ENCODE measurements at regions not wholly inside any gene's neighbourhood (a gene's known extent, or its start where the extent isn't known, plus 50 kb on each side); places are given as distances from the start of the nearest gene placed in this dataset.

DNA sequence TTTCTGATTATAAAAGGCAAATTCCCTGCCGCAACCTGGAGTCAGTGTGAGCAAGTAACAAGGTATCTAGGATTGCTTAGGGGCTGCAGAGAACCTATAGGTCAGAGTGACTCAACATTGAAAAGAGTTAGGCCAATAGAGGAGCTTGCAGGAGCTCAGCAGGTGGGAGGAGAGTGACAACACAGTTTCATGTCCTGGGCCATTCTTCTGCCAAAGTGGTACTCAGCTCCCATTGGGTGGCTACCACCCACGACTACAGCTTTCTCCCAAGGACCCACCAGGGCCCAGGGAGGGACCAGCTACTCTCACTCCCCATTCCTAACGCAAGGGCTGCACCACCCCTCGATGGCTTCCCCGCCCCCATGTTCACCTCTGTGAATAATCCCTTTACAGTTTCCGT is 86.7 kb upstream of the SPATA31C2 start:
- DNase-seq: no peak

DNA sequence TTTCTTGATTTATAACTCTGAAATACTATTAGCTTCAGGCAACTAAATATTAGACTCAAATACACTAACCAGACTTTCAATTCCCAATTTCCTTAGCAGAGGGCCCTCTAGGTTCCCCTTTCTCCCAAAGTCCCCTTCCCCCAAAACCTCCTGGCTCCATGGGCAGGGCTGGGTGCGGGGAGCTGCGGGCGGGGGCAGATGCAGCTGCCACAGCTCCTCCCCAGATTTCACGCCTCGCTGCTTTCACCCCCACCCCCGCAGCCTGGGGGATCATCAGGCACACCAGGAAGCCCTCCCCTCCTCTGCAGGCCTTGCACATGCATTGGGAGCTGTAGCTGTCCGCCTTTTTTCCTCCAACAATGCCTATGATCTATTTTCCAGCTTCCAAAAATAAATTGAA is 82.8 kb upstream of the SPATA31C2 start:
- DNase-seq: no peak

DNA sequence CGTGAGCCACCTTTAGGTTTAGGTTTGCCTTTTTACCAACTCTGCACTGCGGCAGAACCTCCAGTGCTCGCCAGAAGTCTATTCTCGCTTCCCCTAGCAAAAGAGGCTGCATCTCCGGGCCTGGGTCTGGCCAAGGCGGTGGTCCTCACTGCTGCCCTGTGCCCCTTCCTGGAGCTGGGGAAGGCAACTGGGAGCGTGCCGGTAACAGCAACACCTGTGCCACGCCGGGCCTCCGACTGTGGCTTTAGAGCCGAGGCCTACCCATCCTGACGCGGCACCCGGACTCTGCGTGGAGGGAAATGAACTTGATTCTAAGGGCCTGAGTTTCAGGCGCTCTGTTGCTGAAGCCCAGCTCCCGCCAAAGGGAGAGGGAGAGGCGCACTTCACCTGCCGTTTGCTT is 82.4 kb upstream of the SPATA31C2 start:
- no peak for DNase-seq

GRCh38 chr9:88219601-88220000 is 81.3 kb upstream of the SPATA31C2 start:
- DNase-seq: no peak

- DNase-seq: no peak
Observed at GRCh38 chr9:88218726-88219125, 80.5 kb upstream of the SPATA31C2 start.

DNA sequence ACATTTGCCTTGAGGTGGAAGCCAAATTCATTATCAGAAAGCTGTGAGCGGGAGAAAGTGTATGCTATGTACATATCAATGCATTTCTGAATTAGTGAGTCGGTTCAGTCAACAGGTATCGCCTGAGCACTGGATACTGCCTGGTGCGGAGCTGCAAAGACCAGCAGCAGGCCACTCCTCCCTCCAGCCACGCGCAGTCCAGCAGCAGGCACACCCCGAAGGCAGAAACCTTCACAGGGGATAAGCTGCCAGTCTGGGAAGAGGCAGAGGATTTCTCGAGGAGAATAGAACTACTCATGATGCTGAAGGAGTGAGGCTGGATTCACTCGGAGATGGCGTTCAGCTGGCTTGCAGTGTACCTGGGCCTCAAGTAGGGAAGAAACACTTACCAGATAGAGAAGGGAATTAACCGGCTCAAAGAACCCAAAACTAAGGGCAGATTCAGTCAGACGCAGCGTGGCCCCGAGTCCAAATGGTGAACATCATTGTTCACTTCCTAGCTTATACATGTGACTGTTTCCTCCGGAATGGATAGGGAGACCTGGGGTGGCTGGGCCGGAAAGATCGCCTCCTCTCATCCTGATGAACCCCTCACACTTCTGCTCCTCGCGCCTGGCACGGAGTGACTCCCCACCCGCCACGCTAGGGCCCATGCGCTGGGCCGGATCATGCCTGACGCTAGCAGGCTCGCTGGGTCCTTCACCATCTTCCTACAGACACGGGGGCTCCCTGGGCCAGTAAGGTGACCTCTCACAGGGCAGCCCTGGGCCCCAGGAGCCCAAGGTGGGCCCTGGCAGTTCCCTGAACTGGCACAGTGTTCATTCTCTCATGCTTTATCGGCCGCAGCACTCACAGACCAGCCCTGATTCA is 78.1 kb upstream of the SPATA31C2 start:
- DNase-seq: no peak

DNA sequence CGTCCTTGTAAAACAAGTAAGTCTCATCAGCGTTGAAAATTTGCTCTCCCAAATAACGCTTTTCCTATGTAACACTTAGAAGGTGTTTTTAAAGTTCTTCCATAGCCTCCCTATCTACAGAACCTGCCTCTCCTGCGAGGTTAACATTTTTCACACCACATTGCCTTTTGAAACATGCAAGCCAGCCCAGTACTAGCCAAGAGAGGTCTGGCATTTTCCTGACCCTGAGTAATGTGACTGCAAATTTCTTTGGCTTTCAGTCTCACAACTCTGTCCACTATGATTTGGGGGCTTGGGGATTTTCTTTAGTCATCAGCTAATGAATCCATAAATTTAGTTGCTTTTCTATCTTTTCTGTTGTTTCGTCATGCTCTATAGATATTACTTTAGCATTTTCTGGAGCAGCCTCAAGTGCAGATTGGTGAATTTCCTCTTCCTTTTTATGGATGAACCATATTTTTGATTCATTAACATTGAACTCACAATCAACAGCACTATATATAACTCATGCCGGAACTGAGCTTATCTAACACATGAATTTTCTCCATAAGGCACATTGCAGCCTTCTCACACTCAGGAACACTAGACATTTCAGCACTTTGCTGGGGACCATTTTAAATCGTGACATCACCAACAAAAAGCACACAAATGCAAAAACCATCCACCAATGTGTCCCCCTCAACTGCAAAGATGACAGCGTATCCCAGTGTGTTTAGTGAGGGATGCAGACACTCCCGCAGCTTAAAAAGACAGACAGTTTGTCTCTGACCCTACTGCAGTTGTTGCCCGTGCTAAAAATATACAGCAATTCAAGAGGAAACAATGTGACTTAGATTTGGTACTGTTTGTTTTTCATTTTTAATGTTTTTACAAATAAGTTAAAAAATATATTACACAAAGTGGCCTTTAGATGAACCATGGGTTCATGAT is 77.2 kb upstream of the SPATA31C2 start:
- DNase-seq: no peak

- DNase-seq: no peak
Observed at GRCh38 chr9:88202321-88202720, 64.0 kb upstream of the SPATA31C2 start.

DNA sequence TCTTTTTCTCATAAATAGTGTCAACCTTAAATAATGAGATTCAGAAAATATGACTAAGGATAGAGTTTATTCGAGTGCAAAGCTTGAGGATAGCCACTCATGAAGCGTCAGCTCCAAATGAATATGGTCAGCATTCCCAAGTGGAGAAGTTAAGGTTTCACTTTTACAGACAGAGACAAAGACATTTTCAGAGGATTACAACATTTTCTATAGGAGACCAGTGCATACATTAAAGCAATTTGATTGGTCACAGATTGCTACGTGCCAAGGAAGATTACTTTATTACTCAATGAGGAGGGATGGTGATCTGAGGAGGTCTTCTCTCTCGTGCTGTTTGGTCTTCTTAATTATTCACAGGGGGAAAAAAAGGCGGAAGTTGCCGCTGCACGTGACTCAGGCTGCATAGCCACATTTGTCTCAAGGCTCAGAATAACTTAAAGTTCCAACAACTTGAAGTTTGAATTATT is 60.1 kb upstream of the SPATA31C2 start:
- peak; percentile 57 for DNase-seq

DNA sequence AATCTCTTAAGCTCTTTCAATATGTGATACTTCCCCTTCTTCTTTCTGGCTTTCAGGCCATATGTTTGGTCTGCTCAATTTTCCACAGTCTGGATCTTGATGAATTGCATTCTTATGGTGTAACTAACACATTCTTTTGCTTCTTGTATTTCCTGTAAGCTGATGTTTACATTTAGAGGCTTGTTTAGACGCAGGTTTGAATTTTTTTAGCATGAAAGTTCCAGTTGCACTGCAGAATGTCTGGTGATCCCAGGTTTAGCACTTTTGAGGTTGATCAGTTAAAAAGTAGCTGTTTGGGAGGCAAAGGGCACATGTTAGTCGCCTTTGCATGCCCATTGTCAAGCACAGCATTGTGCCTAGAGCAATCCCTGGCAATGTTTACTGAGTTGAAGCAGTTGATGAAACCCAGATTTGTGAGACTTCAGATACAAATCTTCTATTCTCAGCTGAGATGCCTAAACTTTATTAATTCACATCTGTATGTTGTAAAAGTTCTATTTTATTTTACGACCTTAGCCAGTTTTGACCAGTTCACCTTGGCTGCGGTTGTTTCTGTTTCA is 59.6 kb upstream of the SPATA31C2 start:
- DNase-seq: peak; percentile 28

- no peak for DNase-seq
Observed at GRCh38 chr9:88197016-88197415, 58.7 kb upstream of the SPATA31C2 start.

- DNase-seq: no peak
Observed at GRCh38 chr9:88196142-88196790, 58.0 kb upstream of the SPATA31C2 start.

DNA sequence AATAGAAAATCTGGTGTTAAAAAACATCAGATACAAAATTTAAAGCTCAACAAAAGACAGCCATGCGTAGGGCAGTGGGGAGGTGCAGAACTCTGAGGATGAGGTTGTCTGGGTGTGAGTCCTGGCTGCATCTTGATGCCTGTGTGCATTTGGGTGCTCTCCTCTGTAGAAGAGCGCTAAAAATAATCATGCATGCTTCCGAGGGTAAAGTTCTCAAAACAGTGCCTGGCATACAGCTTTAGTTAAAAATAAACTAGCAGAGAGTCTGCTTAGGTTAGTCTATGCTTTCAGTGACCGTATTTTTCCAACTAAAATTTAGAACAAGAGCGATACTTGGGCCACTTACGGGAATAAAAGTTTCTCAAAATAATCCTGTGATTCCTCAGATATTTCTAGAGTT is 55.5 kb upstream of the SPATA31C2 start:
- DNase-seq: no peak

GRCh38 chr9:88191456-88191855 is 53.2 kb upstream of the SPATA31C2 start:
- DNase-seq: no peak

DNA sequence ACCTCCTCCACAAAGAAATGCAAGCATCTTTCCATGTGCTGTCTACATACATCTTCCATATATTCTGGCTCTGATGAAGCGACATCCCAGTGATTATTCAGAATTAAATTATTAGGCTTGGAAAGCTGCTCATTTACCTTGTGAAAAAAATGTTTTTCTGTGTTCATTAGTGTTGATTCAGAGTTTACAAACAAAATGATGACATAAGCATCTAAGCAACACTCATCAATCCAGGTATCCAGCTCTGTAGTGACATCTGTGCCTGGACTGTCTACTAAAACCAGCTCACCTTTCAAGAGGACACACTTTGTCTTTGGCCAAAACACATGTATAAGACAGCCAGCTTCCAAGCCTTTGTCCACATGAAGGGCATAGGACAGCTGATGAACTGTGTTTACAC is 51.1 kb upstream of the SPATA31C2 start:
- no peak for DNase-seq

Measured in OCI-M1 (cell line).